ENCODE measurements at regions not wholly inside any gene's neighbourhood (a gene's known extent, or its start where the extent isn't known, plus 50 kb on each side); places are given as distances from the start of the nearest gene placed in this dataset.

GRCh38 chr15:61318802-61319525 is 89.9 kb upstream of the RORA start:
- Histone ChIP-seq H3K9ac (ENCODE audit: low read depth, low read length) (no peak overlapping the region), H3K36me3 (ENCODE audit: control insufficient read depth, insufficient read depth, low read length) (no peaks in the 10 kb centered on the region), H3K27ac (ENCODE audit: low read depth, low read length) (no peak overlapping the region), H3K4me3 (ENCODE audit: low read depth, low read length) (no peak overlapping the region), H3K4me1 (ENCODE audit: control insufficient read depth, insufficient read depth, low read length) (no peaks in the 10 kb centered on the region), H3K27me3 (ENCODE audit: control insufficient read depth, insufficient read depth, low read length) (no peaks in the 10 kb centered on the region), H3K9me3 (ENCODE audit: control insufficient read depth, insufficient read depth, low read length) (0 out of 2 replicates have a peak, but pooled peaks cover 2% of the 10 kb centered on the region)

- Histone ChIP-seq H3K36me3 (ENCODE audit: control insufficient read depth, insufficient read depth, low read length) (no peaks in the 10 kb centered on the region), H3K4me3 (ENCODE audit: low read depth, low read length) (no peak overlapping the region), H3K4me1 (ENCODE audit: control insufficient read depth, insufficient read depth, low read length) (no peaks in the 10 kb centered on the region), H3K27ac (ENCODE audit: low read depth, low read length) (no peak overlapping the region), H3K9me3 (ENCODE audit: control insufficient read depth, insufficient read depth, low read length) (0 out of 2 replicates have a peak, but pooled peaks cover 2% of the 10 kb centered on the region), H3K27me3 (ENCODE audit: control insufficient read depth, insufficient read depth, low read length) (no peaks in the 10 kb centered on the region), H3K9ac (ENCODE audit: low read depth, low read length) (no peak overlapping the region)
Measured at GRCh38 chr15:61318301-61318700, 89.2 kb upstream of the RORA start.

- no peaks in the 10 kb centered on the region for H3K27me3 ChIP-seq (ENCODE audit: control insufficient read depth, insufficient read depth, low read length)
- H3K9ac ChIP-seq (ENCODE audit: low read depth, low read length) = no peak overlapping the region
- no peaks in the 10 kb centered on the region for H3K4me1 ChIP-seq (ENCODE audit: control insufficient read depth, insufficient read depth, low read length)
- no peak overlapping the region for H3K27ac ChIP-seq (ENCODE audit: low read depth, low read length)
- no peak overlapping the region for H3K4me3 ChIP-seq (ENCODE audit: low read depth, low read length)
- no peaks in the 10 kb centered on the region for H3K36me3 ChIP-seq (ENCODE audit: control insufficient read depth, insufficient read depth, low read length)
- H3K9me3 ChIP-seq (ENCODE audit: control insufficient read depth, insufficient read depth, low read length) = 0 out of 2 replicates have a peak, but pooled peaks cover under 1% of the 10 kb centered on the region
Measured at GRCh38 chr15:61315471-61315870, 86.4 kb upstream of the RORA start.

GRCh38 chr15:61314427-61314826 is 85.3 kb upstream of the RORA start:
- Histone ChIP-seq H3K27me3 (ENCODE audit: control insufficient read depth, insufficient read depth, low read length) (no peaks in the 10 kb centered on the region), H3K9me3 (ENCODE audit: control insufficient read depth, insufficient read depth, low read length) (no peaks in the 10 kb centered on the region), H3K36me3 (ENCODE audit: control insufficient read depth, insufficient read depth, low read length) (no peaks in the 10 kb centered on the region), H3K27ac (ENCODE audit: low read depth, low read length) (no peak overlapping the region), H3K9ac (ENCODE audit: low read depth, low read length) (no peak overlapping the region), H3K4me1 (ENCODE audit: control insufficient read depth, insufficient read depth, low read length) (no peaks in the 10 kb centered on the region), H3K4me3 (ENCODE audit: low read depth, low read length) (no peak overlapping the region)

- Histone ChIP-seq H3K27ac (ENCODE audit: low read depth, low read length) (no peak overlapping the region), H3K9ac (ENCODE audit: low read depth, low read length) (no peak overlapping the region), H3K9me3 (ENCODE audit: control insufficient read depth, insufficient read depth, low read length) (no peaks in the 10 kb centered on the region), H3K27me3 (ENCODE audit: control insufficient read depth, insufficient read depth, low read length) (no peaks in the 10 kb centered on the region), H3K4me3 (ENCODE audit: low read depth, low read length) (no peak overlapping the region), H3K4me1 (ENCODE audit: control insufficient read depth, insufficient read depth, low read length) (no peaks in the 10 kb centered on the region), H3K36me3 (ENCODE audit: control insufficient read depth, insufficient read depth, low read length) (no peaks in the 10 kb centered on the region)
Measured at GRCh38 chr15:61309617-61310016, 80.5 kb upstream of the RORA start.

GRCh38 chr15:61309031-61309511 is 80.0 kb upstream of the RORA start:
- Histone ChIP-seq H3K27me3 (ENCODE audit: control insufficient read depth, insufficient read depth, low read length) (no peaks in the 10 kb centered on the region), H3K36me3 (ENCODE audit: control insufficient read depth, insufficient read depth, low read length) (no peaks in the 10 kb centered on the region), H3K27ac (ENCODE audit: low read depth, low read length) (no peak overlapping the region), H3K4me1 (ENCODE audit: control insufficient read depth, insufficient read depth, low read length) (no peaks in the 10 kb centered on the region), H3K4me3 (ENCODE audit: low read depth, low read length) (no peak overlapping the region), H3K9me3 (ENCODE audit: control insufficient read depth, insufficient read depth, low read length) (no peaks in the 10 kb centered on the region), H3K9ac (ENCODE audit: low read depth, low read length) (no peak overlapping the region)

- no peaks in the 10 kb centered on the region for H3K27me3 ChIP-seq (ENCODE audit: control insufficient read depth, insufficient read depth, low read length)
- no peaks in the 10 kb centered on the region for H3K9me3 ChIP-seq (ENCODE audit: control insufficient read depth, insufficient read depth, low read length)
- H3K9ac ChIP-seq (ENCODE audit: low read depth, low read length) = no peak overlapping the region
- H3K4me3 ChIP-seq (ENCODE audit: low read depth, low read length) = no peak overlapping the region
- no peak overlapping the region for H3K27ac ChIP-seq (ENCODE audit: low read depth, low read length)
- H3K36me3 ChIP-seq (ENCODE audit: control insufficient read depth, insufficient read depth, low read length) = no peaks in the 10 kb centered on the region
- no peaks in the 10 kb centered on the region for H3K4me1 ChIP-seq (ENCODE audit: control insufficient read depth, insufficient read depth, low read length)
Measured at GRCh38 chr15:61308437-61308836, 79.3 kb upstream of the RORA start.

- Histone ChIP-seq H3K9me3 (ENCODE audit: control insufficient read depth, insufficient read depth, low read length) (no peaks in the 10 kb centered on the region), H3K4me3 (ENCODE audit: low read depth, low read length) (no peak overlapping the region), H3K36me3 (ENCODE audit: control insufficient read depth, insufficient read depth, low read length) (no peaks in the 10 kb centered on the region), H3K27me3 (ENCODE audit: control insufficient read depth, insufficient read depth, low read length) (no peaks in the 10 kb centered on the region), H3K9ac (ENCODE audit: low read depth, low read length) (no peak overlapping the region), H3K4me1 (ENCODE audit: control insufficient read depth, insufficient read depth, low read length) (no peaks in the 10 kb centered on the region), H3K27ac (ENCODE audit: low read depth, low read length) (no peak overlapping the region)
Measured at GRCh38 chr15:61307474-61307873, 78.4 kb upstream of the RORA start.

GRCh38 chr15:61301701-61302100 is 72.6 kb upstream of the RORA start:
- no peaks in the 10 kb centered on the region for H3K4me1 ChIP-seq (ENCODE audit: control insufficient read depth, insufficient read depth, low read length)
- no peaks in the 10 kb centered on the region for H3K36me3 ChIP-seq (ENCODE audit: control insufficient read depth, insufficient read depth, low read length)
- H3K9me3 ChIP-seq (ENCODE audit: control insufficient read depth, insufficient read depth, low read length) = no peaks in the 10 kb centered on the region
- no peak overlapping the region for H3K27ac ChIP-seq (ENCODE audit: low read depth, low read length)
- H3K9ac ChIP-seq (ENCODE audit: low read depth, low read length) = no peak overlapping the region
- H3K4me3 ChIP-seq (ENCODE audit: low read depth, low read length) = no peak overlapping the region
- no peaks in the 10 kb centered on the region for H3K27me3 ChIP-seq (ENCODE audit: control insufficient read depth, insufficient read depth, low read length)

GRCh38 chr15:61299075-61299763 is 70.1 kb upstream of the RORA start:
- Histone ChIP-seq H3K4me3 (ENCODE audit: low read depth, low read length) (no peak overlapping the region), H3K4me1 (ENCODE audit: control insufficient read depth, insufficient read depth, low read length) (no peaks in the 10 kb centered on the region), H3K9me3 (ENCODE audit: control insufficient read depth, insufficient read depth, low read length) (no peaks in the 10 kb centered on the region), H3K27me3 (ENCODE audit: control insufficient read depth, insufficient read depth, low read length) (no peaks in the 10 kb centered on the region), H3K27ac (ENCODE audit: low read depth, low read length) (no peak overlapping the region), H3K9ac (ENCODE audit: low read depth, low read length) (no peak overlapping the region), H3K36me3 (ENCODE audit: control insufficient read depth, insufficient read depth, low read length) (no peaks in the 10 kb centered on the region)

- H3K27me3 ChIP-seq (ENCODE audit: control insufficient read depth, insufficient read depth, low read length) = no peaks in the 10 kb centered on the region
- H3K4me3 ChIP-seq (ENCODE audit: low read depth, low read length) = no peak overlapping the region
- H3K27ac ChIP-seq (ENCODE audit: low read depth, low read length) = no peak overlapping the region
- H3K4me1 ChIP-seq (ENCODE audit: control insufficient read depth, insufficient read depth, low read length) = no peaks in the 10 kb centered on the region
- no peaks in the 10 kb centered on the region for H3K9me3 ChIP-seq (ENCODE audit: control insufficient read depth, insufficient read depth, low read length)
- no peak overlapping the region for H3K9ac ChIP-seq (ENCODE audit: low read depth, low read length)
- H3K36me3 ChIP-seq (ENCODE audit: control insufficient read depth, insufficient read depth, low read length) = no peaks in the 10 kb centered on the region
Measured at GRCh38 chr15:61295239-61295638, 66.1 kb upstream of the RORA start.

Measured in HUES48 (cell line).